NB4 (cell line): ENCODE measurements at regions not wholly inside any gene's neighbourhood (a gene's known extent, or its start where the extent isn't known, plus 50 kb on each side); places are given as distances from the start of the nearest gene placed in this dataset.

ENCODE experiments used
- DNase-seq: peaks from one replicate; pipeline ENCODE4 v3.0.0; 2010; ENCODE audit warnings: low read depth
- H3K4me3 ChIP-seq: one replicate; pipeline ENCODE4 v1.5.1; 2011; ENCODE audit warnings: mild to moderate bottlenecking, low read depth, low read length, moderate library complexity
- MYC ChIP-seq: IDR thresholded peaks from 2 replicates; pipeline ENCODE4 v1.6.1; 2011; ENCODE audit warnings: low read depth, low read length
- POLR2A ChIP-seq: IDR thresholded peaks from 2 replicates; pipeline ENCODE4 v1.6.1; 2011; ENCODE audit warnings: mild to moderate bottlenecking; ENCODE audit not compliant: insufficient read length; ENCODE audit errors: extremely low read depth
- TF ChIP-seq, protein P1 (sequence below): IDR thresholded peaks from one replicate; pipeline ENCODE4 v1.5.1; 2012; ENCODE audit warnings: low read depth, low read length
- TF ChIP-seq, protein P2 (sequence below): IDR thresholded peaks from 2 replicates; pipeline ENCODE4 v1.6.1; 2011; ENCODE audit warnings: low read depth, low read length

DNA sequence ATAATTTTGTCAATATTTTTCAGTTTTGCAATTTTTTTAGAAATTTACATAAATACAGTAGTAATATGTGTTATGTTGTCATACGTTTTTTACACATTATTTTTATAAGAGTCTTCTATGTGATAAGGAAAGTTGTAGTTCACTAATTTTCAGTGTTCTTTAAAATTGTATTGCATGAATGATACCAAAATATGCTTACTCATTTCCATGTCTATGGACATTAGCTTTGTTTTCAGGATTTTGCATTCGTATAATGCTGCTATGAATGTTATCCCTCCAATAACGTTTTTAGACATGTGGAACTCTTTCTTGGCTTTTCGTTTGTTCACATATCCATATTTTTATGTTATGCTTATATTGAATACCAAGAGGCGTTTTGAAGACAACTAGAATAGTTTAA is 260.0 kb downstream of the ARL4A start:
- DNase-seq = no peak
- H3K4me3 ChIP-seq = no peak overlapping the region
- TF ChIP-seq, protein P1, sequence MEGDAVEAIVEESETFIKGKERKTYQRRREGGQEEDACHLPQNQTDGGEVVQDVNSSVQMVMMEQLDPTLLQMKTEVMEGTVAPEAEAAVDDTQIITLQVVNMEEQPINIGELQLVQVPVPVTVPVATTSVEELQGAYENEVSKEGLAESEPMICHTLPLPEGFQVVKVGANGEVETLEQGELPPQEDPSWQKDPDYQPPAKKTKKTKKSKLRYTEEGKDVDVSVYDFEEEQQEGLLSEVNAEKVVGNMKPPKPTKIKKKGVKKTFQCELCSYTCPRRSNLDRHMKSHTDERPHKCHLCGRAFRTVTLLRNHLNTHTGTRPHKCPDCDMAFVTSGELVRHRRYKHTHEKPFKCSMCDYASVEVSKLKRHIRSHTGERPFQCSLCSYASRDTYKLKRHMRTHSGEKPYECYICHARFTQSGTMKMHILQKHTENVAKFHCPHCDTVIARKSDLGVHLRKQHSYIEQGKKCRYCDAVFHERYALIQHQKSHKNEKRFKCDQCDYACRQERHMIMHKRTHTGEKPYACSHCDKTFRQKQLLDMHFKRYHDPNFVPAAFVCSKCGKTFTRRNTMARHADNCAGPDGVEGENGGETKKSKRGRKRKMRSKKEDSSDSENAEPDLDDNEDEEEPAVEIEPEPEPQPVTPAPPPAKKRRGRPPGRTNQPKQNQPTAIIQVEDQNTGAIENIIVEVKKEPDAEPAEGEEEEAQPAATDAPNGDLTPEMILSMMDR = no peak
- TF ChIP-seq, protein P2, sequence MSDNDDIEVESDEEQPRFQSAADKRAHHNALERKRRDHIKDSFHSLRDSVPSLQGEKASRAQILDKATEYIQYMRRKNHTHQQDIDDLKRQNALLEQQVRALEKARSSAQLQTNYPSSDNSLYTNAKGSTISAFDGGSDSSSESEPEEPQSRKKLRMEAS = no peak
- no peak for TF ChIP-seq MYC
- TF ChIP-seq POLR2A = no peak

DNA sequence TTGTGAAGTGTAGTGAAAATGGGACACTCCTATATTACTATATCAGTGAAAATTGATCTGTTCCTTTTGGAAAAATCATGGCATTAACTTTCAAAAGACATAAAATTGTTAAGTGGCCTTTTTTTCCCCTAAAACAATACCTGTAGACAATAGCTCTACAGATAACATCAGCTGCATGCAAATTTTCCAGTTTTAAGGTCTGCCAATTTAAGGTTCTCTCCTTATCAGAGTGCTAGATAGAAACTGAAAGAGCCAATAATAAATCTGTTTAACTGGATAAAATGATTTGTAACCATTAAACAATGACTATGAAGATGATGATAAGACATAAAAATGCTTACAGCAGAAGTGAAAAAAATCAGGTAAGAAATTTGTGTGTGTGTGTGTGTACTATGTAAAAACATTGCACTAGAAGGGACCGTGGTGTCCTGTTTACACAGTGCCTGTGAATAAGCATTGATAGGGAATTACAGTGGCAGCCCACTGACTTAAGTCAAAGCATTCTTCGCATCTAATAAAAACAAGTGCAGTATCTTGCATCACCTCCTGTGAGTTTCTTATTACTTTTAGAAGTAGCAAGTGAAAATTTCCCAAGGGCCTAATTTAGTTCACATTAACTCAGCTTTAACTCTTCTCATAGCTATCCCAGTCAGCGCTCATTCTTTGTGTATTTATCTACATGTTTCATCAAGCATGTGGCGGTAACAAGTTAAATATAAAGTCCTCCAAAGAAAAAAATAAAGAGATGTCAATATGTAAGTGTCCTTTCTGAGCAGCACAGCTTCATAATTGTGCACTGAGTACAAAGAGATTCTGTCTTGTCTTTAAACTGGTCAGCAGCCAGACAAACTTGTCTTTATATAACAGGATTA is 261.9 kb downstream of the ARL4A start:
- no peak for DNase-seq
- TF ChIP-seq, protein P1 = no peak
- TF ChIP-seq MYC (no peak), POLR2A (no peak)
- TF ChIP-seq, protein P2 = no peak
- no peak overlapping the region for H3K4me3 ChIP-seq

DNA sequence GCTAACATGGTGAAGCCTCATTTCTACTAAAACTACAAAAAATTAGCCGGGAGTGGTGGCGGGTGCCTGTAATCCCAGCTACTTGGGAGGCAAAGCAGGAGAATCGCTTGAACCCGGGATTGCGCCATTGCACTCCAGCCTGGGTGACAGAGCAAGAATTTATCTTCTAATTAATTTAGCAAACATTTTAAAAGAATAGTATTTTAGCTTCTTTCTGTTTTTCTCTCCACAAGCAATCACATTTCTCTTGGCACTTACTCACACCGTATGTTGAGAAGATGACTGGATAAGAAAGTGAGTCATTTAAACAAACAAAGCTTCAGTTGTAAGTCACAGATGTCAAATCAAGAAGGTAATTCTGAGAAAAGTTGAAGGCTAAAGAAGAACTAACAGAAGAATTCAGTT is 264.0 kb downstream of the ARL4A start:
- TF ChIP-seq POLR2A (no peak), MYC (no peak)
- TF ChIP-seq, protein P1 = no peak
- TF ChIP-seq, protein P2 = no peak
- no peak overlapping the region for H3K4me3 ChIP-seq
- DNase-seq = no peak

GRCh38 chr7:12954380-12955033 is 267.1 kb downstream of the ARL4A start:
- no peak for TF ChIP-seq MYC
- TF ChIP-seq, protein P2 = no peak
- no peak for TF ChIP-seq POLR2A
- TF ChIP-seq, protein P1 = no peak
- DNase-seq = no peak
- no peak overlapping the region for H3K4me3 ChIP-seq

GRCh38 chr7:12957487-12957886 is 270.1 kb downstream of the ARL4A start:
- H3K4me3 ChIP-seq = no peak overlapping the region
- no peak for DNase-seq
- no peak for TF ChIP-seq MYC
- TF ChIP-seq, protein P2 = no peak
- TF ChIP-seq POLR2A = no peak
- TF ChIP-seq, protein P1 = no peak
